Activated CD4-positive, CD25-positive, alpha-beta regulatory T cell treated with anti-CD3 and anti-CD28 coated beads, Interleukin-2, amount 50 U/mL, for 16 hours (primary cell): ENCODE measurements at regions not wholly inside any gene's neighbourhood (a gene's known extent, or its start where the extent isn't known, plus 50 kb on each side); places are given as distances from the start of the nearest gene placed in this dataset.
"Not testable (repeated sequence)": the region's sequence is repeated elsewhere in the genome, so short reads cannot be mapped to it uniquely, and the experiment has no call there.

Source experiments
- DNase-seq: peaks from one replicate; pipeline ENCODE4 v3.0.0-alpha.2; 2020; ENCODE audit warnings: low read depth, low spot score

DNA sequence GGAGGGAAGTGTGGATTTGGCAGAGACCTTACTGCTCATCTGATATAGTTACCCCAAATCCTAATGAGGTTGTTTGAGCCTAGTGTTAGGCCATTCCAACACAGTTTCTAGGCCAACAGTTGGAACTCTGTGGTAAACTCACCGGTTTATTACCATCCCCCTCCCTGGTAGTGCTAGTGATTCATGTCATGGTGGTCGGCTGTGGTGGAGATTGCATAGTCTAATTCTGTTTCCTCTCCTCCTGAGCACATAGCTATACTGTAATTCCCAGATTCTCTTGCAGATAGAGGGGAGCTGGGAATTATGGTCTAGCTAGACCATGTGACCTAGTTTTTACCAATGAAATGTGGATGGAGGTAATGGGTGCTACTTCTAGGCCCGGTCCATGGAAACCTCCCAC lies 123.7 kb upstream of the KIF26B start:
- no peak for DNase-seq

DNA sequence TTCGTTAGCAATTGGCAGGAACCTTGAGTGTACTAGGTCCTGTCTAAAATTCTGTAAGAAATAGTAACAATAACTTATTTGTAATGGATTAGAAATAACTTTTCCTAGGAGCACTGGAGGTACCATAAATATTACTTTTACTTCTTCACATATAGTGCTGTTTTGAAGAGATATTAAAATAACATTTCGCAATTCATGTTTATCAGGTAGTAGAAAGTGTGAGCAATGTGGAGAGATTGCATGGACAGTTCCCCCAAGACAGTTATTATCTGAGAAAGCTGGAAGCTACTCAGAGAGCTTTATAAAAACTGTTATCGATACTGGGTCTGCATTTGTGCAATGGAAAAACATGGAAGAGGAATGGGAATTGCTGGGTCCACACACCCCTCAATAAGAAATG lies 128.5 kb upstream of the KIF26B start:
- DNase-seq, result no peak

DNA sequence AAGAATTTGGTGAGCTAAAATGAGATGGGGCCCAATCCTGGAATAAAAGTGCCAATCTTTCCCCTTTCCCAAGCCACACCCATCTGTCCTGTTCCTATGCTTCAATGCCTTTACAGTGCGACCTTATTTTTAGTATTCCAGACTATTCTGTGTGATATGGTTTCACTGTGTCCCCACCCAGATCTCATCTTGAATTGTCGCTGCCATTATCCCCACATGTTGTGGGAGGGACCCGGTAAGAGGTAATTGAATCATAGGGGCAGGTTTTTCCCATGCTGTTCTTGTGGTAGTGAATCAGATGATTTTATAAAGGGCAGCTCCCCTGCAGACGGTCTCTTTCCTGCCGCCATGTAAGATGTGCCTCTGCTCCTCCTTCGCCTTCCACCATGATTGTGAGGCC lies 129.3 kb upstream of the KIF26B start:
- no peak for DNase-seq

DNA sequence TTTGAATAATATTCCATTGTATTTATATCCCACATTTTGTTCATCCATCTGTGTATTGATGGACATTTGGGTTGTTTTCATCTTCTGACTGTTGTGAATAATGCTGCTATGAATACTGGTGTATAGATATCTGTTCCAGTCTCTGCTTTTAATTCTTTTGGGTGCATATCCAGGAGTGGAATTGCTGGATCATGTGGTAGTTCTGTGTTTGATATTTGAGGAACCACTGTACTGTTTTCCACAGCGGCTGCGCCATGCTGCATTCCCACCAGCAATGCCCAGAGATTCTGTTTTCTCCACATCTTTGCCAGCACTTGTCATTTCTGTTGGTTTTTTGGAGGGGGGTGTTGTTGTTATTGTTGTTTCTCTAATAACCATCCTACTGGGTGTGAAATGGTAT lies 131.6 kb upstream of the KIF26B start:
- DNase-seq, result no peak

DNA sequence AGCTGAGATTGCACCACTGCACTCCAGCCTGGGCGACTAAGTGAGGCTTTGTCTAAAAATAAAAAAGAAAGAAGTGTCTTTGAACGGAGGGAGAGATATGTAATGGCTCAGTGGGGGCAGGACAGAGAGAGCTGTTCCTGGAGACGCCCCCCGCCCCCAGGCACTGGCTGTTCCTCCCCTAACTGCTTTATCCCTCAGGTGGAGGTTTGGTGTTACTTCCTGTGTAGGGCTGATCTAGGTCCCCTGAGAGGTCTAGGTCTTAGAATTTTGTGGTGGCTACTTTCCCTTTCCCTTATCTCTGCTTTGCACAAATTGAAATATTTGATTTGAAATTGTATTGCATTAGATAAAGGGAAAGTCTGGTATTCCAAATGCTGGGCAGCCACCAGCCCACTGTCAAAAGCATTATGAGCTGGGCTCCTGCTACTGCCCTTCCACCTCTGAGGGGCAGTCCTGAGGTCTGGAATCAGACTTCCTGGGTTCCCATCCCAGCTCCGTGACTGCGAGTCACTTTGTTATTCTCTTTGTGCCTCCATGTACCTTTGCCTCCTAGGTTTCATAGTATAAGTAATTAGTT lies 134.8 kb upstream of the KIF26B start:
- DNase-seq, result no peak

DNA sequence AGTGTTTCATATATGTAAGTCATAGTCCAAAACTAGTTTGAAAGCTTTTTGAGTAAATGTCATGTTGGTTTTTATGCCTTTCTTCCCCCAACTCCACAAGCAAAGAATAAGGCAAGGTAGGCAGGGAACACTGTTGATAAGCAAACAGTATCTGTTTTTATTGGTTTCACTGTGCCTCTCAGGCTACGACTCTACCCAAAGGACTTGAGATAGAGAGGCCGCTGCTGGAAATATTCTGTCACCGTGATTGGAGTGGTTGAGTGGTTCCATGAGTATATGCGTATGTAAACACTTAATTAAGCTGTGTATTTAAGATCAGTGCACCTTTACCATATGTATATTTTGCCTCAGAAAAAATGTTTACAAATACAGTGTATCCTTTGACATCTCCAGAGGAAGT lies 138.1 kb upstream of the KIF26B start:
- DNase-seq, result no peak

DNA sequence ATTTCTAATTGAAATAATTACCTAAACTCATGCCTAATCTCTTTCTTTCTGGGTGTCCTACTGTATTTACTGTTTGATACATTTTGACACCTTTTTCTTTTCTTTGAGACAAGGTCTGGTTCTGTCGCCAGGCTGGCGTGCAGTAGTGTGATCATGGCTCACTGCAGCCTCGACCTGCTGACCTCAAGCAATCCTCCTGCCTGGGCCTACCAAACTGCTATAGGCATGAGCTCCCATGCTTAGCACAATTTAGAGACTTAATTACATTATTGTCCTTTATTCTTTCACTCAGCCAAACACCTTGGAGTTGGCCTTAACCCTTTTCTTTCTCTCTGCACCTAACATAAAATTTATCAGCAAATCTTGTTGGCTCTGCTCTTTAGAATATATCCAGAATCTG lies 139.8 kb upstream of the KIF26B start:
- no peak for DNase-seq

DNA sequence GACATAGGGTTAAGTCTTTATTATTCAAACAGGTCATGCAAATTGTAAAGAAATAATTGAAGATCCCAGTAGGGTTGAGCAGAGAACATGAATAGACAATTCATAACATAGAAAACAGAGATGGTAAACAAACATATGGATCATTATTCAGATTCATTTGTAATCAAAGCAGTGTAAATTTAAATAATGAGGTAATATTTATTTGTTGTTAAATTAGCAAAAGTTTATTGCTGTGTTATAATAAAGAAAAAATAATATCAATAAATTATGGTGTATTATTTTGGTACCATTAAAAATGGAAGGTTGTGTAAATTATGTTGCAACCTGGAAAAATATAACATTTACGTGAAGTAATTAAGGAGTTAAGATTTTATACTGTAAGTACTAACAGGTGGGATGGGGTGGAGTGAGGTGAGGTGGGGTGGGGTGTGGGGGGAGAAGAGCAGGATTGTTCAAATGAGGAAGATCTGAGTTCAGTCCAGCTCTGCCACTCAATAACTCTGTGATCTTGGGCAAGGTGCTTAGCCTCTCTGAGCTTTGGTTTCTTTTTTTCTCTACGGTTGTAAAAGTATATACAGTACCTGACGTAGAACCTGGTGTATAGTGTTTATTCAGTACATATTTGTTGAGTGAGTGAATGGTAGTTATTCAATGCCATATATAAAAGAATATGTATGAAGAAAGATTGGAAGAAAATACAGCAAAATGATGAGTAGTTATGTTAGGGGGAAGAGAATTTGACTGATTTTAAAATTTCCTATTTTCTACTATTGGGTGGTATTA lies 140.3 kb upstream of the KIF26B start:
- no peak for DNase-seq

DNA sequence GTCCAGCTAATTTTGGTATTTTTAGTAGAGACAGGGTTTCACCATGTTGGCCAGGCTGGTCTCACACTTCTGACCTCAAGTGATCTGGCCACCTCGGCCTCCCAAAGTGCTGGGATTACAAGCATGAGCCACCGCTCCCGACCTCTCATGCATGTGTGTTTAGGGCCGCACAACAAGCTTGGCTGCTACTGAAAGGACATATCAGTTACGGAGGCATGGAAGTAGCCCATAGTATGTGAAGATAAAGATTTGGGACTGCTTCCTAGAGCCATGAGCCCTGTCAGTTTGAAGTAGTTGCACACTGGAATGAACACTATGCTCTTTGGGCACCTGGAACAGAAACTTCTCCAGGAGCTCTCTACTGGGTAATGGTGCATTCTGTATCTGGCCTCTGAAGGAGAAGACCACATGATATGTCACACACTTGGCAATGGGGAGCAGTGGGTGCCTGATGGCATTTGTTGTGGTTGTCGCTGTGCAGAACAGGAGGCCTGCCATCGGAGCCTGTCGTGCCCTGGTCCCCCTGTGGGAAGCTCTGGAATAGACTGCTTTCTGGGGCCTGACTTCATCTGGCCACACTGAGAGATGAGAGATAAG lies 144.7 kb upstream of the KIF26B start:
- DNase-seq, result no peak

DNA sequence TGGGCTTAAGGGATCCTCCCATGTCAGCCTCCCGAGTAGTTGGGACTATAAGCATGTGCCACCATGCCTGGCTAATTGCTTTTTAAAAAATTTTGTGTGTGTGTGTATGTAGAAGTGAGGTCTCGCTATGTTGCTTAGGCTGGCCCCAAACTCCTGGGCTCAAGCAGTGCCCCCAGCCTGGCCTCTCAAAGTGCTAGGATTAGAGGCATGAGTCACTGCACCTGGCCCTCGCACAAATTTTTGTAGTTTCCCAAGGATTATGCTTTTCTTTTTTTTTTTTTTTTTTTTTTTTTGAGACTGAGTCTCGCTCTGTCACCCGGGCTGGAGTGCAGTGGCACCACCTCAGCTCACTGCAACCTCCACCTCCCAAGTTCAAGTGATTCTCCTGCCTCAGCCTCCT lies 144.4 kb upstream of the HNRNPU start:
- DNase-seq, result no peak

DNA sequence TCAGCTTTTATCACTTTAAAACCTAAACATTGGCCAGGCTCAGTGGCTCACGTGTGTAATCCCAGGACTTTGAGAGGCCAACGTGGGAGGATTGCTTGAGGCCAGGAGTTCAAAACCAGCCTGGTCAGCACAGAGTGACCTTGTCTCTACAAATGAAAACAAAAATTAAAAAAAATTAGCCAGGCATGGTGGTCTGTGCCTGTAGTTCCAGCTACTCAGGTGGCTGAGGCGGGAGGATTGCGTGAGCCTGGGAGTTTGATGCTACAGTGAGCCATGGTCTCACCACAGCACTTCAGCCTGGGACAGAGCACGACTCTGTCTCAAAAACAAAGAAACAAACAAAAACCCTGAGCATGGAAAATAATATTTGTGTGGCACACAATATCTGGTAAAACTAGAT lies 143.5 kb upstream of the HNRNPU start:
- DNase-seq, result no peak

DNA sequence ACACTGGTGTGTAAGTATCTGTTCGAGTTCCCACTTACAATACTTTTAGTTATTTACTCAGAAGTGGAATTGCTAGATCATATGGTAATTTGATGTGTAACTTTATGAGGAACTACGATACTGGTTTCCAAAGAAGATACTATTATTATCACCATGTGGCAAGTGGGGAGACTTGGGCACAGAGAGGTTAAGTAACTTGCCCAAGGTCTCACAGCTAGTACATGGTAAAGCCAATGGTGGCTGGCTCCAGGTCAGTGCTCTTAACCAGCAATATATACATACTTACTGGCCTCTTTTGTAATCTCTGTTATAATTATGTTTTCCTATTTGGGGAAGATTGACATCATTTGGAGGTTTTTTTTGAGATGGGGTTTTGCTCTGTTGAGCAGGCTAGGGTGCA lies 138.9 kb upstream of the HNRNPU start:
- DNase-seq, result no peak

DNA sequence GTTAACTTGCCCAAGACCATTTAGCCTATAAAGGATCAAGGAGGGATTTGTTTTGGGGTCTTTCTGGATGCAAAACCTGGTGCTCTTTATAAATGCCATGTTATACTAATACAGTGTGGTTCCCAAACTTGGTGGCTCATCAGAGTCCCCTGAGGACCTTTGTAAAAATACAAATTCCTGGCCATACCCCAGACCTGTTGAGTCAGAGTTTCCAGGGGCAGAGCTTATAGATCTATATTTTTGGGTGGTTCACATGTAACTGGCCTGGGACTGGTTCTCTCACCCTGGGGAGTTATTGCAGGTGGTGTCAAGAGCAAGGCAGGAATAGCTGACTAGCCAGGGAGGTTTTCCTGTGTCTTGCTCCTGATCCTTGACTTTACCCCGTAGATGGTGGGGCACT lies 136.9 kb upstream of the HNRNPU start:
- no peak for DNase-seq

DNA sequence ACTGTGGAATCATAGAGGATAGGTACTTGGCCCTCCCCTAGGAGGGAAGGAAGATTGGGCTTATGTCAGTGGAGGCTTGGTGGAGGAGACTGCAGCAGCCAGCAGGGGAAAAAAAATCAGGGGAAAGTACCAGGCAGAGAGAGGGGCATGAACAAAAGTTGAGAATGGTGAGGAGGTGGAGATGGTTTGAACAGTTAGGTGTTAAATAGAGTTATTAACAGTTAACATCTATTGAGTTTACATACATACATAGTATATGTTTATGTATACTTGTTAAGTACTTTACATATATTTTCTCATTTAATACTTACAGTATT lies 136.5 kb upstream of the HNRNPU start:
- no peak for DNase-seq

DNA sequence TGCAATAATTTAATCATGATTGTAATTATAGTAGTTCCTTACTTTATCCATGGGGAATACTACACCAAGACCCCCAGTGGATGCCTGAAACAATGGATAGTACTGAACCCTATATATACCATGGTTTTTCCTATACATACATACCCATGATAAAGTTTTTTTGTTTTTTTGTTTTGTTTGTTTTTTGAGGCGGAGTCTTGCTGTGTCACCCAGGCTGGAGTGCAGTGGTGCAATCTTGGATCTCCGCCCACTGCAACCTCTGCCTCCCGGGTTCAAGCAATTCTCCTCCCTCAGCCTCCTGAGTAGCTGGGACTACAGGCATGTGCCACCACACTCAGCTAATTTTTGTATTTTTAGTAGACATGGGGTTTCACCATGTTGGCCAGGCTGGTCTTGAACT lies 135.3 kb upstream of the HNRNPU start:
- not testable (repeated sequence) for DNase-seq

DNA sequence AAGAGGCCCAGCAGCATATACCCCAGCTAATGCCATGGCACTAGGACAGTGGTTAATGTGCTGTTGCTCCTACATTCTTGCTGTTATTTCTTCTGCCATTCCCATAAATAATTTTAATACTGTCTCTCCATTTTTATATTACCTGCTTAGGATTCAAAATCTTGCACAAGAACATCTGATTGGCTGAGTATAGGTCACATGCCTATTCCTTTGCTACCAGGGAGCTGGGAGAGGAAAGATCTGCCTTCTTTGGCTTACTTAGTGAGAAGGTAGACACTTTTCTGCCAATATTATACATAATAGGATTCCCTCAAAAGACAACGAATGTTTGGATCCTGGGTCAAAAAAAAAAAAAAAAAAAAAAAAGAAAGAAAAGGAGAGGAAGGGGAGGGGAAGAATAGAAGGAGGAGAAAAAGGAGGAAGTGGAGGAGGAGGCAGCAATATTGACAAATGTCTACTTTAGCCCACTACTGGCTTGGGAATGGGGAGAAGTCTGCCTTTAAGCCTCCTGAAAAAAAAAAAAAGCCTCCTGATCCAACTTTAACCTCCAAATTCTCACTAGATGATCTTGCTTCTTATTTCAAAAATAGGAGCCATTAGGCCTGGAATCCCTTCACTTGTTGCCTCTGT lies 134.5 kb upstream of the HNRNPU start:
- DNase-seq, result no peak

DNA sequence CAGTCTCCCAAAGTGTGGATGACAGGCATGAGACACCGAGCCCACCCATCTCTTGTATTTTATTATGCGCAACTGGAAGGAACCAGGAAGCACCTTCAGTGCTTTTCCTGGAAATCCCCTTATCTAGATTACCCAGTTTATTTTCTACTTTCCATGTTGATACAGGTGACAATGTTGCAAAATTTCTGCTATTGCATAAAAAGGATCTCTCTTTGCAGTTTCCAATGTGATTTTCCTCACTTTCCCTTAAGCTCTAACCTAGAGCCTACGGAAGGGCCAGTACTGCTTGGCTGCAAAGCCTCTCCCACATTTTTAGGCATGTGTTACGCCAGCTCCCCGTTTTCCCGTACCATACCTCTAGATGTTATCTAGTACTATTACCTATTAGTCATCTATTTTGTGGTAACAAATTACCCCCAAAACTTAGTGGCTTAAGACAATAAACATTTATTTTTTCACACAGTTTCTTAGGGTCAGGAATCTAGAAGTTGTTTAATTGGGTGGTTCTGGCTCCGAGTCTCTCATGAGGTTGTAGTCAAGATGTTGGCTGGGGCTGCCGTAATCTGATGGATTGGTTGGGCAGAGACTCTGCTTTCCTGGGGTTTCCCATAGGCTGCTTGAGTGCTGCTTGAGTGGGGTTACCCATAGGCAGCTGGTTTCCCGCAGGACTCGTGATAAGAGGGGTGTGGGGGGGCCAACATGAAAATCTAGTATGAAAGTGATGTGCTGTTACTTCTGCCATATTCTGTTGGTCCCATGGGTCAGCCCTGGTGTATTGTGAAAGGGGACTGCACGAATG lies 131.5 kb upstream of the HNRNPU start:
- DNase-seq, result no peak

DNA sequence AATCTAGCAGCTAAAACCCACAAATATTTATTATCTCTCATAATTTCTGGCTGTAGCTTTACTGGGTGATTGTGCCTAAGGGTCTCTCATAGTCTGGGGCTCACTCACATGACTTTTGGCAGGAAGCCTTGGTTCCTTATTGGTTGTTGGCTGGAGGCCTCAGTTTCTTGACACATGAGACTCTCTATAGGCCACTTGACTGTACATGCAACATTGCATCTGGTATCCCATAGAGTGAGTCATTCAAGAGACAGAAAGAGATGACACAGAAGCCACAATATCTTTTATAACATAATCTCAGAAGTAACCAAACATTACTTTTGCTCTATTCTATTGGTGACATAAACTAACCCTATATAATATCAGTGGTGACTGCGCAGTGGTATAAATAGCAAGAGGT lies 128.5 kb upstream of the HNRNPU start:
- DNase-seq, result no peak

DNA sequence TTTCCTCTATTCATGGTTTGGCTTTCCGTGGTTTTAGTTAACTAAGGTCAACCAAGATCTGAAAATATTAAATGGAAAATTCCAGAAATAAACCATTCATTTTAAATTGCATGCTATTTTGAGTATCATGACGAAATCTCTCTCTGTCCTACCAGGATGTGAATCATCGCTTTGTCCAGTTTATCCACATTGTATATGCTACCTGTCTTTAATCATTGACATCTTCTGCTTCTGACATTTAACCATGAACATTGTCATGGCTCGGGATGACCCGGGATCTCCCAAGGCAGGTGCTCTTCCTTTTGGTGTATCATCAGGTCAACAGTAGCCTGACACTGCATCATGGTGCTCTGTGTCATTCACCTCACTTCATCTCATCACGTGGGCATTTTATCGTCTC lies 125.5 kb upstream of the HNRNPU start:
- no peak for DNase-seq

DNA sequence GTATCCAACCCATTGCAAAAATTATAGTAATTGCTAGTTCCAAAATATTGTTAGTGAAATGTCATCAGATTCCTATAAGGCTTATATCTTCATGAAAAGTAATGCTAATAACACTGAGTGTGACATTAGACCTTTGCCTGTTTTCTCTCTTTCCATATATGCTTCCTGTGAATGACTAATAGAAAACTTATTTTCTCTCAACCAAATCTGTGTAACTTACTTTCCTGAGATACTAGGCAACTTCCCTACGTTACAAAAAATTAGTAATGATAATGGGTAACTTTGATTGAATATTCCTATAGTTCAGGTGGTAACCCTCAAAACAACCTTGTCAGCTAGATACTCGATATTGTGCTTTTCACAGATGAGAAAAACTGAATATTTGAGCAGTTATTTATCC lies 124.2 kb upstream of the HNRNPU start:
- no peak for DNase-seq

DNA sequence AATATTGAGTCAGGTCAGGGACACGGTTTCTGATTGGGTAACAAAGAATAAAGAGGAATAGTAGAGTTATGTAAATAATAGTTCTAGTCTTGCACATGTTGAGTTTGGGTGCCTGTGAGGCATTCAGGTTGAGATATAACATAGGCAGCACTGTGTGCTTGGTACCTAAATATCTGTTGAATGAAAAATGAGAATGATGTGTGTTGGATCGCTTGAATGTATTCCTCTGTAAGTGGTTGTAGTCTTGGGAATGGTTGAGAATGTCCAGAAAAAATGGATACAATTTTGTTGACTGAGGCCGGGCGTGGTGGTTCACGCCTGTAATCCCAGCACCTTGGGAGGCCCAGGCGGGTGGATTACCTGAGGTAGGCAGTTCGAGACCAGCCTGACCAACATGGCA lies 116.3 kb upstream of the HNRNPU start:
- no peak for DNase-seq

DNA sequence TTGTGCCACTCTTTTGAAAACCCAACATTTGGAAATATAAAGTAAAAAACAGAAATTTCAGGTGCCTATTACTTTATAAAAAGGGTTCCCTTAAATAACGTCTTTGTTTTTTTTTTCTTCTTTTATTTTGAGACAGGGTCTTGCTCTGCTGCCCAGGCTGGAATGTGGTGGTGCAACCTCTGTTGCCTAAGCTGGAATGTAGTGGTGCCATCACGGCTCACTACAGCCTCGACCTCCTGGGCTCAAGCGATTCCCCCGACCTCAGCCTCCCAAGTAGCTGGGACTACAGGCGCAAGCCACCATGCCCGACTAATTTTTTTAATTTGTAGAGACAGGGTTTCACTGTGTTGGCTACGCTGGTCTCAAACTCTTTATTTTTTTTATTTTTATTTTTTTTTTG lies 110.2 kb upstream of the HNRNPU start:
- no peak for DNase-seq
